ENCODE measurements at regions not wholly inside any gene's neighbourhood (a gene's known extent, or its start where the extent isn't known, plus 50 kb on each side); places are given as distances from the start of the nearest gene placed in this dataset.

- no peak for ATAC-seq (ENCODE audit: low FRiP score)
- no peak for DNase-seq (ENCODE audit: low spot score)
These were observed 80.2 kb downstream of the NCOR2 start for GRCh38 chr12:124487066-124487833.

DNA sequence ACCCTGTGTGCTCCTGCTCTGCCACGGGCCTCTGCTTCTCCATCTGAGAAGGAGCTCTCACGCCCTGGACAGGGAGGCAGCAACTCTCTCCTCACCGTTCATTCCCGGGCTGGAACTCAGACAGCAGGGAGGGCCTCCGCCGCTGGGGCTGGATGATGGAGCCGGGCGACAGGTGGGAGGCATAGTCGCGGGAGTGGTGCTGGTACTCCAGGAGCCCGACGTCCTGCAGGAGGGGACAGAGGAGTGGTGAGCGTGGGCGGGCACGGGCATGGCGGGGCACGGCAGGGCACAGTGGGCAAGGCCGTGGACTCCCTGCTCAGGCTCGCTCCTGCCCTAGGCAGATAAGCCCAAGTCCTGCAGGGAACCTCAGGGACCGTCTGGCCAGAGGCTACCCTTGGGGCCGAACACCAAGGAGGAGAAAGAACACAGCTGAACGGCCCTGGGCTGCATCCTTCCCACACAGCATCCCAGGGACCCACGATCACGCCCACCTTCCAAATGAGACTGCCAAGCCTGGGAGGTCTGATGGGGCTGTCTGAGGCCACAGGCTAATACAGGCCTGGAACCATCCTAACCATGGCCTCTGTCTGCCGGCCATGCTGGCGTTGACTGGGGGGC, 81.0 kb downstream of the NCOR2 start:
- DNase-seq (ENCODE audit: low spot score) (no peak), ATAC-seq (ENCODE audit: low FRiP score) (no peak)
- no peak for TF ChIP-seq CTCF (IDR thresholded peaks at IDR 0.05)

More at GRCh38 chr12:124487066-124487833, 80.2 kb downstream of the NCOR2 start:
- TF ChIP-seq CTCF (IDR thresholded peaks at IDR 0.05): no peak

- no peak for TF ChIP-seq CTCF (IDR thresholded peaks at IDR 0.05)
- no peak for DNase-seq (ENCODE audit: low spot score)
- no peak for ATAC-seq (ENCODE audit: low FRiP score)
These were observed 82.0 kb downstream of the NCOR2 start for GRCh38 chr12:124485371-124485770.

DNA sequence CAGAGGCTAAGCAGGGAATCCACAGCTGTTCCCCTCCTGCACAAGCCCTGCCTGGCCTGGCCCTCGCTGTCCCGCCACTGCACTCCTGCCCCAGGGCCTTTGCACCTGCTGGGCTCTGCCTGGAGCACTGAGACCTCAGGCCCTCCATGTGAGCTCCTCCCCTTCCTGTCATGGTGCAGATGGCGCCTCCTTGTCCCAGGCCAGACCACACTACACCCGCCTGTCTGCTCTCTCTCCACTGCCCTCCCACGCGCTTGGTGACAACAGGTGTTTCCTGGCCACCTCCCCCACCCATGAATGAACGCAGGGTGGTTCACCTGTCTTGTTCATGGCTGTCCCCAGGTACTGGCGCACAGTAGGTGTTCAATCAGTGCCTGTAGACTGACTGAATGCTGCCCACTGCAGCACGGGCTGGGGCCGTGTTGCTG, 82.9 kb downstream of the NCOR2 start:
- DNase-seq (ENCODE audit: low spot score): no peak
- ATAC-seq (ENCODE audit: low FRiP score): no peak
- no peak for TF ChIP-seq CTCF (IDR thresholded peaks at IDR 0.05)

- no peak for TF ChIP-seq CTCF (IDR thresholded peaks at IDR 0.05)
- DNase-seq (ENCODE audit: low spot score) (no peak), ATAC-seq (ENCODE audit: low FRiP score) (no peak)
These were observed 83.3 kb downstream of the NCOR2 start for GRCh38 chr12:124484067-124484466.

DNA sequence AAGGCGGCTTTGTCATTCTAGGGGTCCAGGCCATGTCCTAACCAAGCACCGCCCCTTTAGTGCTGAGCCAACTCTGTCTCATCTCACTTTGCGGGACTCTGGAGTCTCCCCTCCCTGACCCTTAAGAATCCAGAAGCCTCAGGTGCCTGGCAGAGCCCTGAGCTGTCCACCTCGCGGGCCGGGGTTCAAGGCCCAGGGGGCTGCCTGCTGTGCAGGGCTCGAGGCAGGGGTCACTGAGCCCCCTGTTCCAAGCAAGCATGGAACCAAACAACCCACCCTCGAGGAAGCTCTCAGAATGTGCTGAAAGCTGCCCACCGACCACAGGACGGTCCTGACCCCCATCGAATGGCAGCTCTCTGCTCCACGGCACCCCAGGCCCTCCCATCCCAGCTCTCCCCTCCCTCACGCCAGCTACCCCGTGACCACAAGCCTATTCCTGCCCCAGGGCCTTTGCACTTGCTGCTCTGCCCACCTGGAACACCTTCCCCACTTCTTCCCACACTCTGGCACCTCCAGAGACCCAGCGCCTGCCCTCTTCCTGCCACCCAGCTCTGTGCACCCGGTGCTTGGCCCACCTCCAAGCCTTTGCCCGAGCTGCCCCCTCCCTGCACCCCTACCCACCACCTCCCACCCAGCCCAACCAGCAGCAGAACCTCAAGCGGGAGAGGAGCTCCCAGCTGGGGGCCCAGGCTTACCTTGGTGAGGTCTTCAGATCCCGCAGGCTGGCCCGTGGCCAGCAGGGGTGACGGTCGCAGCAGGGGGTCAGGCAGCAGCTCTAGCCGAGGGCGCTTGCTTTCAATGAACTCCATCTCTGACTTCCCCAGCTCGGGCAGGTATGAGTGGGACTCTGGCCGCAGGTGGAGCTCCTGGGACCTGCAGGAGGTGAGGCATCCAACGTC, 84.3 kb downstream of the NCOR2 start:
- TF ChIP-seq CTCF (IDR thresholded peaks at IDR 0.05): no peak
- no peak for DNase-seq (ENCODE audit: low spot score)
- no peak for ATAC-seq (ENCODE audit: low FRiP score)

Data from omental fat pad (tissue), 3 donors.